ENCODE measurements at regions not wholly inside any gene's neighbourhood (a gene's known extent, or its start where the extent isn't known, plus 50 kb on each side); places are given as distances from the start of the nearest gene placed in this dataset.

DNA sequence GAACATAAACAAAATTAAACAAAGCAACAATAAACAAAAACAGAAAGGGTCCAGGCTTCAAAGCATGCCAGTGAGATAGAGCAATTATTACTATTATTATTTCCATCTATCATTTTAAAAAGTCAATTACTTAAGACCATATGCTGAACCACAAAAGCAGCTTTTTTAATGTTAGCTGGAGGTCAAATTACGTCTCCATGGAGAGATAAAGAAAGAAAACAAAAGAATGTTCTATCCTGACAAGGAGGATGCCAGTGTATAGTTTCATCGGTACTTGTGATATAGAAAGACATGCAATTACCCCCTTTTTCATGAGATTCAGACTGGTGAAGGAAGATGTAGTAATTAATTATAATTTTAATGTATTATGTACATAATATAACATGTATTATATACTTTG is 81.6 kb upstream of the DCN start:
- TF ChIP-seq, protein P1, sequence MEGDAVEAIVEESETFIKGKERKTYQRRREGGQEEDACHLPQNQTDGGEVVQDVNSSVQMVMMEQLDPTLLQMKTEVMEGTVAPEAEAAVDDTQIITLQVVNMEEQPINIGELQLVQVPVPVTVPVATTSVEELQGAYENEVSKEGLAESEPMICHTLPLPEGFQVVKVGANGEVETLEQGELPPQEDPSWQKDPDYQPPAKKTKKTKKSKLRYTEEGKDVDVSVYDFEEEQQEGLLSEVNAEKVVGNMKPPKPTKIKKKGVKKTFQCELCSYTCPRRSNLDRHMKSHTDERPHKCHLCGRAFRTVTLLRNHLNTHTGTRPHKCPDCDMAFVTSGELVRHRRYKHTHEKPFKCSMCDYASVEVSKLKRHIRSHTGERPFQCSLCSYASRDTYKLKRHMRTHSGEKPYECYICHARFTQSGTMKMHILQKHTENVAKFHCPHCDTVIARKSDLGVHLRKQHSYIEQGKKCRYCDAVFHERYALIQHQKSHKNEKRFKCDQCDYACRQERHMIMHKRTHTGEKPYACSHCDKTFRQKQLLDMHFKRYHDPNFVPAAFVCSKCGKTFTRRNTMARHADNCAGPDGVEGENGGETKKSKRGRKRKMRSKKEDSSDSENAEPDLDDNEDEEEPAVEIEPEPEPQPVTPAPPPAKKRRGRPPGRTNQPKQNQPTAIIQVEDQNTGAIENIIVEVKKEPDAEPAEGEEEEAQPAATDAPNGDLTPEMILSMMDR (IDR thresholded peaks at IDR 0.05; ENCODE audit: low read depth, low read length) = no peak
- TF ChIP-seq EZH2phosphoT487 (IDR thresholded peaks at IDR 0.05; ENCODE audit: low read depth) = no peak
- Histone ChIP-seq H3K4me3 (ENCODE audit: low read length) (no peak overlapping the region), H3K9me3 (ENCODE audit: insufficient read depth, low read length) (no peaks in the 10 kb centered on the region), H3K36me3 (replicated peaks; ENCODE audit: low read depth, low read length) (no peaks in the 10 kb centered on the region), H3K4me2 (ENCODE audit: low read length) (no peak overlapping the region), H4K20me1 (ENCODE audit: insufficient read depth, low read length) (no peaks in the 10 kb centered on the region), H3K27ac (ENCODE audit: low read length) (no peak overlapping the region), H3K79me2 (ENCODE audit: low read length) (no peaks in the 10 kb centered on the region), H3K27me3 (ENCODE audit: low read depth, low read length) (no peaks in the 10 kb centered on the region), H3K9ac (ENCODE audit: low read length) (no peak overlapping the region), H2AFZ (ENCODE audit: low read depth, low read length) (no peak overlapping the region), H3K4me1 (ENCODE audit: low read length) (peaks cover 2% of the 10 kb centered on the region)

DNA sequence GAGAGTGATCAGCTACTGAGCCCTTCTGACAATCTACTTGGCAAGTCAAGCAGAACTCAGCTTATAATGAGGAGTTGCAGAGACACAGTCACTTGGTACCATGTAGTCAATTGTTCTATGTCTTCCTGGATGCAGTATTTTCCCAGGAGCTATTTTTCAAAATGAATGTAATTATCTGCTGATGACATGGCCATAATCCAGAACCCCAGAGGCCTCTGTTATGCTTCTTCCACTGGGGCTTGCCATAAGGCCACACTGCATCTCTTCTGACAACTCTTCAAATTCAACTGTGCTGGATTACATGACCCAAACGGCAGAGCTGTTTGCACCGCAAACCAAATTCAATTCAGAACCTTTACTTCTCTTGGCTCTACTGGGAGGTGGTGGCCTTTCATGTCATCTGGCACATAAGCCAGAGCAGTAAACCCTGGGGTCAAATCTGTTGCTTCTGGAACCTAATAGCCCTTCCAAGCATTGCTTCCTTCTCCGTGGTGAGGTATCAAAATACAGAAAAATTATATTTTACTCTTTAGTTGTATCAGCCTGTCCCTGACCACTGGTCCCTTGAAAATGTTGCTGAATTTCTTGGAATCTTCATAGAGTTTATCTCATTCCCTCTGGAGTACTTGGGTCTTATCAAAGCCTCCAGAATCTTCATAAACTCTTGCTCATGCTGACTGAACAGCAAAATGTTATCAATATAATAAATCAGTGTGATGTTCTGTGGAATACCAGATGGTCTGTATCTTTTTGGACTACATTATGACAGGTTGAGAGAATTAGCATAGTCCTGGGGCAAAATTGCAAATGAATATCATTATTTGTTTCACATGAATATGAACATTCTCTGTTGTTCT is 79.4 kb upstream of the DCN start:
- Histone ChIP-seq H2AFZ (ENCODE audit: low read depth, low read length) (no peak overlapping the region), H3K27me3 (ENCODE audit: low read depth, low read length) (no peaks in the 10 kb centered on the region), H3K4me1 (ENCODE audit: low read length) (peaks cover 7% of the 10 kb centered on the region), H3K4me3 (ENCODE audit: low read length) (no peak overlapping the region), H4K20me1 (ENCODE audit: insufficient read depth, low read length) (no peaks in the 10 kb centered on the region), H3K9ac (ENCODE audit: low read length) (no peak overlapping the region), H3K4me2 (ENCODE audit: low read length) (no peak overlapping the region), H3K79me2 (ENCODE audit: low read length) (no peaks in the 10 kb centered on the region), H3K27ac (ENCODE audit: low read length) (no peak overlapping the region), H3K9me3 (ENCODE audit: insufficient read depth, low read length) (no peaks in the 10 kb centered on the region), H3K36me3 (replicated peaks; ENCODE audit: low read depth, low read length) (no peaks in the 10 kb centered on the region)
- no peak for TF ChIP-seq EZH2phosphoT487 (IDR thresholded peaks at IDR 0.05; ENCODE audit: low read depth)
- TF ChIP-seq, protein P1 (IDR thresholded peaks at IDR 0.05; ENCODE audit: low read depth, low read length) = no peak

DNA sequence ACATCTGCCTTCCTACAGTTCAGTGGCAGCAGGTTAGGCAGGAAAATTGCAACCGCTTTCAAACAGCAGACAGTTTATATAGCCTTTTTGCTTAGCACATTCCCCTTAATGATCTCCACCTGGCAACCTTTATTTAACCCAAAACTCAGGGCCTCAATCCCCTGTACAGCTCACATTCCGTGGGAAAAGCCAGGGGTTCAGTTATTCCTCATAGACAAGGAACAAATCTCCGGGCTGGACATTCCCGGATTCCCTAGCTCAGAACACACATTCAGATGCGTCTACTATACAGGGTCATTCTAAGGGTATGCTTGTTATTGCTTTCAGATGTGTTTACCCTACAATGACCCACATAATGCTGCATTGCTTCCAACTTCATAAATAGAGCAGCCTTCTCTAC is 73.8 kb upstream of the DCN start:
- no peaks in the 10 kb centered on the region for H4K20me1 ChIP-seq (ENCODE audit: insufficient read depth, low read length)
- no peaks in the 10 kb centered on the region for H3K36me3 ChIP-seq (replicated peaks; ENCODE audit: low read depth, low read length)
- no peak overlapping the region for H3K9ac ChIP-seq (ENCODE audit: low read length)
- no peak overlapping the region for H3K4me3 ChIP-seq (ENCODE audit: low read length)
- H3K9me3 ChIP-seq (ENCODE audit: insufficient read depth, low read length) = no peaks in the 10 kb centered on the region
- H3K27me3 ChIP-seq (ENCODE audit: low read depth, low read length) = no peaks in the 10 kb centered on the region
- H3K27ac ChIP-seq (ENCODE audit: low read length) = no peak overlapping the region
- peaks cover 7% of the 10 kb centered on the region for H3K4me1 ChIP-seq (ENCODE audit: low read length)
- no peak overlapping the region for H3K4me2 ChIP-seq (ENCODE audit: low read length)
- no peaks in the 10 kb centered on the region for H3K79me2 ChIP-seq (ENCODE audit: low read length)
- no peak overlapping the region for H2AFZ ChIP-seq (ENCODE audit: low read depth, low read length)
- TF ChIP-seq, protein P1 (IDR thresholded peaks at IDR 0.05; ENCODE audit: low read depth, low read length) = no peak
- no peak for TF ChIP-seq EZH2phosphoT487 (IDR thresholded peaks at IDR 0.05; ENCODE audit: low read depth)

DNA sequence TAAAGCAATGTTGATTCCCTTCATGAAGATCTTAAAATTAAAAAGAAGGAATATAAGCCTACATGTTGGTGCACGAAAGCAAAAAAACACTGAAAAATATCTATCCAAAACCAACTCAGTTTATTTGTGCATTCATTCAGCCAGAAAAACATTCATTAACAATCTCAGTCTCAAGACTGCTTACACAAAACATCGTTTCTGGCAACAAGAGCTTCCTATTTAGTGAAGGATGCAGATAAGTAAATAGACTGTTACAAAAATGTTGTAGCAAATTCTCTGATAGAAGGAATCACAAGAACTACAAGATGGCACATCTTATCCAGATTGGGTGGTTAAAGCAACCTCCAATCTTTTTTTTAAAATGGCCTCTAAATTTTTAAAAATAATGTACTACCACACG is 69.7 kb upstream of the DCN start:
- Histone ChIP-seq H3K27me3 (ENCODE audit: low read depth, low read length) (no peaks in the 10 kb centered on the region), H3K4me3 (ENCODE audit: low read length) (no peak overlapping the region), H3K9me3 (ENCODE audit: insufficient read depth, low read length) (no peaks in the 10 kb centered on the region), H3K79me2 (ENCODE audit: low read length) (no peaks in the 10 kb centered on the region), H3K4me1 (ENCODE audit: low read length) (no peaks in the 10 kb centered on the region), H3K4me2 (ENCODE audit: low read length) (no peak overlapping the region), H2AFZ (ENCODE audit: low read depth, low read length) (no peak overlapping the region), H3K36me3 (replicated peaks; ENCODE audit: low read depth, low read length) (no peaks in the 10 kb centered on the region), H4K20me1 (ENCODE audit: insufficient read depth, low read length) (no peaks in the 10 kb centered on the region), H3K27ac (ENCODE audit: low read length) (no peak overlapping the region), H3K9ac (ENCODE audit: low read length) (no peak overlapping the region)
- no peak for TF ChIP-seq EZH2phosphoT487 (IDR thresholded peaks at IDR 0.05; ENCODE audit: low read depth)
- TF ChIP-seq, protein P1 (IDR thresholded peaks at IDR 0.05; ENCODE audit: low read depth, low read length) = no peak

Measured in OCI-LY3 (cell line).